A549 (cell line): ENCODE measurements at regions not wholly inside any gene's neighbourhood (a gene's known extent, or its start where the extent isn't known, plus 50 kb on each side); places are given as distances from the start of the nearest gene placed in this dataset.

Experiments used
- ATAC-seq, 2 experiments: fragments of 200-7000 bp in 1 of 2; fragments of >200 bp in 1 of 2; cut with Nextera tagmentation in 1 of 2; cut with Tn5 transposase in 1 of 2; 3 replicates each; pipeline versions ENCODE4 v1.8.0 to v1.9.1; 2018 to 2020; ENCODE audit warnings: mild to moderate bottlenecking in 1 of 2, moderate library complexity in 1 of 2
- CTCF ChIA-PET: fragments of 300-600 bp; sonication (Branson Sonifier 250); formaldehyde crosslinking; extraction: SDS; loops from one replicate; lab custom pipeline; 2021; ENCODE audit warnings: antibody characterized with exemption, inconsistent platforms; lab: Yijun Ruan, JAX
- POLR2A ChIA-PET: fragments of 350-600 bp; formaldehyde crosslinking; extraction: SDS; loops from one replicate; lab custom pipeline; 2021; ENCODE audit warnings: antibody characterized with exemption, inconsistent platforms; lab: Yijun Ruan, JAX
- DNase-seq, 2 experiments: peaks; one replicate each; pipeline versions ENCODE4 v3.0.0 to v3.0.0-alpha.2; 2011 to 2016; ENCODE audit warnings: low read depth in 1 of 2, low spot score in 1 of 2
- FAIRE-seq: peaks from 2 replicates; lab custom pipeline; 2011; peaks lifted over from hg19 to GRCh38; lab: Jason Lieb, UNC
- H3K27ac ChIP-seq, 2 experiments: fragments of >200 bp; sonication (Bioruptor Twin); formaldehyde crosslinking; 3 replicates each; pipeline ENCODE4 v1.5.1; 2016 to 2017
- H3K4me1 ChIP-seq: fragments of >200 bp; sonication (Bioruptor Twin); formaldehyde crosslinking; 3 replicates; pipeline ENCODE4 v1.6.1; 2016
- H3K4me2 ChIP-seq: fragments of >200 bp; sonication (Bioruptor Twin); formaldehyde crosslinking; 3 replicates; pipeline ENCODE4 v1.6.1; 2016
- H3K4me3 ChIP-seq: fragments of >200 bp; sonication (Bioruptor Twin); formaldehyde crosslinking; 3 replicates; pipeline ENCODE4 v1.5.1; 2016
- H3K9me3 ChIP-seq: fragments of >200 bp; sonication (Bioruptor Twin); formaldehyde crosslinking; 3 replicates; pipeline ENCODE4 v1.6.1; 2016
- BCL3 ChIP-seq: fragments of >200 bp; sonication (Bioruptor Twin); formaldehyde crosslinking; IDR thresholded peaks from 3 replicates; pipeline ENCODE4 v1.6.1; 2016
- E2F6 ChIP-seq: IDR thresholded peaks from 2 replicates; pipeline ENCODE4 v1.6.1; 2012; ENCODE audit warnings: low read depth, borderline replicate concordance
- ELK1 ChIP-seq: fragments of 150-350 bp; IDR thresholded peaks from 2 replicates; pipeline ENCODE4 v1.6.1; 2014; ENCODE audit warnings: low read depth, mild to moderate bottlenecking, low read length
- FOSB ChIP-seq: fragments of 250-450 bp; sonication (Bioruptor Pico); IDR thresholded peaks from 2 replicates; pipeline ENCODE4 v1.5.0; 2020; ENCODE audit warnings: mild to moderate bottlenecking, moderate library complexity
- GATA3 ChIP-seq: IDR thresholded peaks from 2 replicates; pipeline ENCODE4 v1.6.1; 2012; ENCODE audit warnings: borderline replicate concordance
- HEYL ChIP-seq: fragments of 250-450 bp; sonication (Bioruptor Pico); IDR thresholded peaks from 2 replicates; pipeline ENCODE4 v1.8.0; 2021; ENCODE audit warnings: mild to moderate bottlenecking, moderate library complexity
- JUNB ChIP-seq: fragments of >200 bp; sonication (Bioruptor Twin); formaldehyde crosslinking; IDR thresholded peaks from 2 replicates; pipeline ENCODE4 v1.6.1; 2016
- KDM1A ChIP-seq: fragments of 200-600 bp; sonication (generic); IDR thresholded peaks from 2 replicates; pipeline ENCODE4 v1.6.1; 2016; ENCODE audit warnings: low read depth, mild to moderate bottlenecking
- MAFK ChIP-seq: fragments of 450-650 bp; IDR thresholded peaks from 2 replicates; pipeline ENCODE4 v1.6.1; 2014; ENCODE audit not compliant: partially characterized antibody
- PBX3 ChIP-seq: IDR thresholded peaks from 2 replicates; pipeline ENCODE4 v1.6.1; 2012
- REST ChIP-seq: fragments of 200-600 bp; sonication (generic); IDR thresholded peaks from 2 replicates; pipeline ENCODE4 v1.6.1; 2016; ENCODE audit warnings: antibody characterized with exemption, mild to moderate bottlenecking, moderate library complexity
- RNF2 ChIP-seq: fragments of 200-600 bp; sonication (generic); IDR thresholded peaks from 2 replicates; pipeline ENCODE4 v1.6.1; 2016; ENCODE audit warnings: low read depth, mild to moderate bottlenecking, antibody characterized with exemption, moderate library complexity, borderline replicate concordance
- ZC3H11A ChIP-seq: fragments of 450-650 bp; IDR thresholded peaks from 2 replicates; pipeline ENCODE4 v1.6.1; 2014; ENCODE audit warnings: antibody characterized with exemption, mild to moderate bottlenecking
- WGBS: methylation state at CpG from one replicate; pipeline ENCODE4 v1.1.6; 2017; ENCODE audit errors: missing lambda C conversion rate; 5-methylcytosine and 5-hydroxymethylcytosine counted together

GRCh38 chr5:159417170-159417569, 86.9 kb upstream of the IL12B start:
- Histone ChIP-seq H3K4me3 (no peak overlapping the region), H3K27ac (no peak overlapping the region), H3K4me2 (no peak overlapping the region), H3K9me3 (no peaks in the 10 kb centered on the region), H3K4me1 (no peaks in the 10 kb centered on the region)
- ChIA-PET POLR2A (no interaction called here), CTCF (no interaction called here)
- WGBS: 88% methylated on average over 4 of the region's 4 CpGs
- TF ChIP-seq GATA3 (no peak), JUNB (no peak), PBX3 (no peak), HEYL (CRISPR knock-in tag) (no peak), BCL3 (no peak), RNF2 (no peak), KDM1A (no peak), REST (no peak), MAFK (no peak), FOSB (CRISPR knock-in tag) (no peak), ELK1 (no peak)
- no peak for FAIRE-seq
- no peak for ATAC-seq
- DNase-seq: no peak

GRCh38 chr5:159419576-159419975, 89.3 kb upstream of the IL12B start:
- no peak overlapping the region for H3K4me2 ChIP-seq
- H3K9me3 ChIP-seq: no peaks in the 10 kb centered on the region
- DNase-seq: peak; percentile 29 to 39
- H3K4me1 ChIP-seq: no peaks in the 10 kb centered on the region
- H3K4me3 ChIP-seq: no peak overlapping the region
- ATAC-seq: peak; percentile 34 to 53; a peak in 2 of 6 replicates
- ChIA-PET CTCF (interaction anchor here (1.1 to 1.3 kb wide), 3 partner anchors 12 to 568 kb away, joined by 3 read pairs; no protein-coding TSS in a partner anchor), POLR2A (no interaction called here)
- no peak for TF ChIP-seq E2F6
- H3K27ac ChIP-seq: no peak overlapping the region
- WGBS: 65% methylated on average over 5 of the region's 5 CpGs
- no peak for FAIRE-seq

- POLR2A ChIA-PET: interaction anchor here (0.6 kb wide), 1 partner anchor 845 kb away, joined by 5 read pairs; no protein-coding TSS in a partner anchor
- FAIRE-seq: no peak
- TF ChIP-seq ZC3H11A: no peak
- no peak for DNase-seq
- Histone ChIP-seq H3K4me1 (no peaks in the 10 kb centered on the region), H3K4me3 (no peak overlapping the region), H3K27ac (no peak overlapping the region), H3K4me2 (no peak overlapping the region), H3K9me3 (no peaks in the 10 kb centered on the region)
- ATAC-seq: no peak
- CTCF ChIA-PET: interaction anchor here (2.0 to 2.5 kb wide), 2 partner anchors 23 to 566 kb away, joined by 8 to 12 read pairs; no protein-coding TSS in a partner anchor
Measured at GRCh38 chr5:159420940-159421339, 90.7 kb upstream of the IL12B start.
